GM12865 (cell line): ENCODE measurements at regions not wholly inside any gene's neighbourhood (a gene's known extent, or its start where the extent isn't known, plus 50 kb on each side); places are given as distances from the start of the nearest gene placed in this dataset.

Experiments used
- DNase-seq: peaks from one replicate; pipeline ENCODE4 v3.0.0; 2010; ENCODE audit warnings: low read depth
- H3K4me3 ChIP-seq: 2 replicates; pipeline ENCODE4 v1.5.1; 2011; ENCODE audit warnings: mild to moderate bottlenecking, low read depth, low read length, control low read depth
- CTCF ChIP-seq: IDR thresholded peaks from 2 replicates; pipeline ENCODE4 v1.5.1; 2011; ENCODE audit warnings: low read length, control low read depth, low read depth, inconsistent platforms; ENCODE audit not compliant: insufficient read depth; ENCODE audit errors: missing control alignments

- no peak for TF ChIP-seq CTCF
- H3K4me3 ChIP-seq, result no peak overlapping the region
- DNase-seq, result peak; percentile 57
Measured at GRCh38 chr5:116365006-116365496, 209.6 kb downstream of the SEMA6A start.

- no peak for TF ChIP-seq CTCF
- no peak overlapping the region for H3K4me3 ChIP-seq
- no peak for DNase-seq
Measured at GRCh38 chr5:116363780-116364179, 210.8 kb downstream of the SEMA6A start.

- no peak for TF ChIP-seq CTCF
- no peak overlapping the region for H3K4me3 ChIP-seq
- DNase-seq, result no peak
Measured at GRCh38 chr5:116361979-116362577, 212.5 kb downstream of the SEMA6A start.

GRCh38 chr5:116361171-116361967 is 213.3 kb downstream of the SEMA6A start:
- no peak for DNase-seq
- no peak overlapping the region for H3K4me3 ChIP-seq
- TF ChIP-seq CTCF, result no peak

- no peak for TF ChIP-seq CTCF
- no peak for DNase-seq
- no peak overlapping the region for H3K4me3 ChIP-seq
Measured at GRCh38 chr5:116360008-116360853, 214.4 kb downstream of the SEMA6A start.

GRCh38 chr5:116359592-116359991 is 215.0 kb downstream of the SEMA6A start:
- H3K4me3 ChIP-seq, result no peak overlapping the region
- no peak for TF ChIP-seq CTCF
- no peak for DNase-seq
